ENCODE measurements at regions not wholly inside any gene's neighbourhood (a gene's known extent, or its start where the extent isn't known, plus 50 kb on each side); places are given as distances from the start of the nearest gene placed in this dataset.

DNA sequence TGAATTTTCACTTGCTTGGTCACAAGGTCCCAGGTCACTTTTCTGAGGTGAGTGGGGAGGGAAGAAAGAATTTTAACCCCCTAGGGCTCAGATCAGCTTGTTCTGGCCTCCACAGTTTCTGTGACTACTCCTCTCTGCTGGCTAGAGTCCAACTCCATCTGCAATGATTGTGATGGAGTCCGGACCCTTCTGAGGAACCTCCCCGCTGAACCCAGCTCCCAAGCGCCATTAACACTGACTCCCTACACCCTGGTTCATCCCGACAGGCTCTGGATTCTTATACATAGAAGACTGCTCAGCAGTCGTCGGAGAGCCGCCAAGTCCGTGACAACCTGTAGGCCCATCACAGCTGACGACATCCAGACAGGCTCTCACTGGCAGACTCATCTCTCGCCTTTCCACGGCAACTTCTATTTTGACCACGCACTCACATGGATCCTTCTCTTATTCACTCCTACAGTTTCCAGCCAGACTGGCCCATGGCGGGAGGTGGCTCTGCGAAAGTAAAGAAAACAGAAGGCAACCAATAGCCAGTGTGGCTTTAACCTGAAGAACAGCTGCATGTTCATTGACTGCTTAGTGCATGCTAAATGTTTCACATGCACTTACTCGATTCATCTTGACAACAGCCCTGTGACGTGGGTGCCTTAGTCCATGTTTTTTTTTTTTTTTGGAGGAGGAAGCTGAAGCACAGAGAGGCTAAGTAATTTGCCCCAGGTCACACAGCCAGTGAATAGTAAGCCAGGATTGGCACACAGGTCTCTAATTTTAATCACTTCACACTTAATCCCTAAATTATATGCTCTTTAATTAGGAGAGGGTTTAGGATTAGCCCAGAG lies 68.0 kb upstream of the PRDM11 start:
- H3K27ac ChIP-seq (ENCODE audit: low read length), result no peak overlapping the region
- DNase-seq, result peak; percentile 32
- whole genome bisulfite sequencing (ENCODE audit: insufficient coverage), result 46% methylated on average over 14 of the region's 16 CpGs
- H3K4me1 ChIP-seq (ENCODE audit: control insufficient read depth, insufficient read depth, low read length), result peaks cover 32% of the 10 kb centered on the region
- no peak overlapping the region for H3K4me3 ChIP-seq (ENCODE audit: low read length)
- H3K27me3 ChIP-seq (ENCODE audit: control insufficient read depth, insufficient read depth, low read length), result peaks cover 13% of the 10 kb centered on the region
- H3K9me3 ChIP-seq (replicated peaks; ENCODE audit: control insufficient read depth, low read depth, low read length), result no peaks in the 10 kb centered on the region
- no peaks in the 10 kb centered on the region for H3K36me3 ChIP-seq (ENCODE audit: control insufficient read depth, insufficient read depth, low read length)

GRCh38 chr11:45079075-45079444 lies 67.4 kb upstream of the PRDM11 start:
- peaks cover 13% of the 10 kb centered on the region for H3K27me3 ChIP-seq (ENCODE audit: control insufficient read depth, insufficient read depth, low read length)
- H3K4me3 ChIP-seq (ENCODE audit: low read length), result no peak overlapping the region
- 0% methylated on average over 1 of the region's 4 CpGs for WGBS (ENCODE audit: insufficient coverage)
- peaks cover 26% of the 10 kb centered on the region for H3K4me1 ChIP-seq (ENCODE audit: control insufficient read depth, insufficient read depth, low read length)
- no peak overlapping the region for H3K27ac ChIP-seq (ENCODE audit: low read length)
- H3K9me3 ChIP-seq (replicated peaks; ENCODE audit: control insufficient read depth, low read depth, low read length), result no peaks in the 10 kb centered on the region
- DNase-seq, result peak; percentile 51
- no peaks in the 10 kb centered on the region for H3K36me3 ChIP-seq (ENCODE audit: control insufficient read depth, insufficient read depth, low read length)

DNA sequence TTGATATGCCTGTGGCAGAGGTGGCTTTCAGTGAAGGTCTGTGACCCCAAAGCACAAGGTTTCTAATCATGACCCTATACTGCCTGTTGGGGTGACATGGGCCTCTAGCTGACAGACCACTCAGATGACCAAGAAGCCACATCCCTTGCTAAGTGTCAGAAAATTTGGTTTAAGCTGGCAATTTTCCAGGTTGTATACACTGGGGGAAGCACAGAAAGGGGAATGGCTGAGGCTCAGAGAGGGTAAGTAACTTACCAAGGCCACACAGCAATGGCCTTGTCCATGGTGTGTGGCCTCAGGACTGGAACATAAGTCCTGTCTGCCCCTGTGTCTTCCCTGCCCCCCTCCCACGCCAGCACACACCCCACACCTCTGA lies 66.9 kb upstream of the PRDM11 start:
- no peaks in the 10 kb centered on the region for H3K9me3 ChIP-seq (replicated peaks; ENCODE audit: control insufficient read depth, low read depth, low read length)
- H3K27me3 ChIP-seq (ENCODE audit: control insufficient read depth, insufficient read depth, low read length), result peaks cover 13% of the 10 kb centered on the region
- no peak overlapping the region for H3K27ac ChIP-seq (ENCODE audit: low read length)
- no peak overlapping the region for H3K4me3 ChIP-seq (ENCODE audit: low read length)
- DNase-seq, result no peak
- H3K36me3 ChIP-seq (ENCODE audit: control insufficient read depth, insufficient read depth, low read length), result no peaks in the 10 kb centered on the region
- WGBS (ENCODE audit: insufficient coverage), result no CpG with 5 or more reads among the region's 1 CpG
- peaks cover 23% of the 10 kb centered on the region for H3K4me1 ChIP-seq (ENCODE audit: control insufficient read depth, insufficient read depth, low read length)

GRCh38 chr11:45079943-45080719 lies 66.3 kb upstream of the PRDM11 start:
- DNase-seq, result peak; percentile 71
- H3K4me1 ChIP-seq (ENCODE audit: control insufficient read depth, insufficient read depth, low read length), result peaks cover 23% of the 10 kb centered on the region
- H3K9me3 ChIP-seq (replicated peaks; ENCODE audit: control insufficient read depth, low read depth, low read length), result no peaks in the 10 kb centered on the region
- 41% methylated on average over 8 of the region's 16 CpGs for WGBS (ENCODE audit: insufficient coverage)
- no peak overlapping the region for H3K4me3 ChIP-seq (ENCODE audit: low read length)
- H3K27me3 ChIP-seq (ENCODE audit: control insufficient read depth, insufficient read depth, low read length), result peaks cover 13% of the 10 kb centered on the region
- no peaks in the 10 kb centered on the region for H3K36me3 ChIP-seq (ENCODE audit: control insufficient read depth, insufficient read depth, low read length)
- no peak overlapping the region for H3K27ac ChIP-seq (ENCODE audit: low read length)

- WGBS (ENCODE audit: insufficient coverage), result 42% methylated on average over 4 of the region's 10 CpGs
- no peaks in the 10 kb centered on the region for H3K9me3 ChIP-seq (replicated peaks; ENCODE audit: control insufficient read depth, low read depth, low read length)
- no peak for DNase-seq
- H3K27ac ChIP-seq (ENCODE audit: low read length), result no peak overlapping the region
- H3K27me3 ChIP-seq (ENCODE audit: control insufficient read depth, insufficient read depth, low read length), result peaks cover 15% of the 10 kb centered on the region
- peaks cover 32% of the 10 kb centered on the region for H3K4me1 ChIP-seq (ENCODE audit: control insufficient read depth, insufficient read depth, low read length)
- H3K36me3 ChIP-seq (ENCODE audit: control insufficient read depth, insufficient read depth, low read length), result no peaks in the 10 kb centered on the region
- H3K4me3 ChIP-seq (ENCODE audit: low read length), result no peak overlapping the region
Measured at GRCh38 chr11:45082744-45083543, 63.5 kb upstream of the PRDM11 start.

- 13% methylated on average over 2 of the region's 3 CpGs for WGBS (ENCODE audit: insufficient coverage)
- Histone ChIP-seq H3K27ac (ENCODE audit: low read length) (no peak overlapping the region), H3K36me3 (ENCODE audit: control insufficient read depth, insufficient read depth, low read length) (no peaks in the 10 kb centered on the region), H3K9me3 (replicated peaks; ENCODE audit: control insufficient read depth, low read depth, low read length) (no peaks in the 10 kb centered on the region), H3K4me3 (ENCODE audit: low read length) (no peak overlapping the region), H3K27me3 (ENCODE audit: control insufficient read depth, insufficient read depth, low read length) (peaks cover 13% of the 10 kb centered on the region), H3K4me1 (ENCODE audit: control insufficient read depth, insufficient read depth, low read length) (peaks cover 39% of the 10 kb centered on the region)
- DNase-seq, result no peak
Measured at GRCh38 chr11:45083544-45084087, 62.8 kb upstream of the PRDM11 start.

DNA sequence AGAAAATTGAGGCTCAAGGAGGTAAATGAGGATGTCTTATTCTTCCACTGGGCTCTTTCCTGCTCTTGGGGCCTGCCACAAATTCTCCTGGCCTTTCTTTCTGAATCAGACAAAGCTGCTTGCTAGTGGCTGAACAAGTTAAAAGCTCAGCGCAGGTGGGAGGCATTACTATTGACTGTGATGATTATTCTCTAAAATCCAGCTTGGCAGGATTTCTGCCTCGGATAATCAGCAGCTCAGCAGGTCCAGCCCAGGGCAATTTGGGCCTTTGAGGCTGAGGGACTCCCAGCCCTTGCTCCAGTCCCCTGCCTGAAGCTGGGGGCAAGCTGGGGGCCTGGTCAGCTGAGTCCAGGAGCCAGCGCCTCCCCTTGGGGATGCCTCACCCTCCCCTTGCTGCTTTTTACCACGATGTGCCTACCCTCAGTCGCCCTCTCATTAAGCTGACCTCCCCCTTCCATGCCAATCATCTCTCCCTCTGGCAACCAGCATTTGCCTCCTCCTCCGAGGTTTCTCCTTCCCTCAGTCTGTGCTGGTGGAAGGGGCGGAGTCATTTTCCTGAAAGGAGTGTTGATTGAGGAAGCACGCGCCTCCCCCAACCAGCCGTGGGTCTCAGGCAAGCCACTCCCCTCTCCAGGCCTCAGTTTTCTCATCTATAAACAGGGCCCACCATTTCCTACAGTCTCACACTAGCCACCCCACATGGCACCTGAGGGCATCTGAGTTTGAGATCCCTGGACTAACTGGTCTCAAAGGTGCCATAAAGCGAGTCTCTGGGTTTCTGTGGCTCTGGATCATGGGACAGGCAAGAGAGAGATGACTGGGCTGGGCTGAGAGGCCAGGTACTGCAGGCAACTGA lies 60.6 kb upstream of the PRDM11 start:
- H3K4me1 ChIP-seq (ENCODE audit: control insufficient read depth, insufficient read depth, low read length), result peaks cover 31% of the 10 kb centered on the region
- 63% methylated on average over 5 of the region's 11 CpGs for WGBS (ENCODE audit: insufficient coverage)
- DNase-seq, result no peak

DNA sequence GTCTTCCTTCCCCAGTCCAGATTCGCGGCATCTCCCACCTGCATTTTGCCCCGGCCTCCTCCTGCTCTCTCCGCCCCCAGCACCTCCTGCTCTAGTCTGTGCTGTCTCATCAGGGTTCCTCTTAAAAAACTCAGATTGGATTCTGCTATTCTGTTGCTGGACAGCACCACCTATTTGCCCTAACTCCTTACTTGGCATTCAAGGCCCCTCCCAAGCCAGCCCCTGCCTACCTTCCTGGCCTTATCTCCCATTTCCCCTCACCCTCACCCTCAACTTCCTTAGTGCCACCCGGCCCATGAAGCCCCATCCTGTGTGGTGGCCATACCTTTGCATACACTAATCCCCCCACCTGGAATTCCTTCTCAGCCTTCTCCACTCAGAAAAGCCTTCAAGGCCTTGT lies 59.9 kb upstream of the PRDM11 start:
- peaks cover 9% of the 10 kb centered on the region for H3K27me3 ChIP-seq (ENCODE audit: control insufficient read depth, insufficient read depth, low read length)
- no peaks in the 10 kb centered on the region for H3K36me3 ChIP-seq (ENCODE audit: control insufficient read depth, insufficient read depth, low read length)
- no peak for DNase-seq
- H3K4me3 ChIP-seq (ENCODE audit: low read length), result no peak overlapping the region
- no peak overlapping the region for H3K27ac ChIP-seq (ENCODE audit: low read length)
- H3K9me3 ChIP-seq (replicated peaks; ENCODE audit: control insufficient read depth, low read depth, low read length), result no peaks in the 10 kb centered on the region
- WGBS (ENCODE audit: insufficient coverage), result 78% methylated on average over 5 of the region's 5 CpGs
- peaks cover 31% of the 10 kb centered on the region for H3K4me1 ChIP-seq (ENCODE audit: control insufficient read depth, insufficient read depth, low read length)

More for the DNA sequence above, 60.6 kb upstream of the PRDM11 start:
- Histone ChIP-seq H3K27me3 (ENCODE audit: control insufficient read depth, insufficient read depth, low read length) (peaks cover 13% of the 10 kb centered on the region), H3K36me3 (ENCODE audit: control insufficient read depth, insufficient read depth, low read length) (no peaks in the 10 kb centered on the region), H3K4me3 (ENCODE audit: low read length) (no peak overlapping the region), H3K9me3 (replicated peaks; ENCODE audit: control insufficient read depth, low read depth, low read length) (no peaks in the 10 kb centered on the region), H3K27ac (ENCODE audit: low read length) (no peak overlapping the region)

DNA sequence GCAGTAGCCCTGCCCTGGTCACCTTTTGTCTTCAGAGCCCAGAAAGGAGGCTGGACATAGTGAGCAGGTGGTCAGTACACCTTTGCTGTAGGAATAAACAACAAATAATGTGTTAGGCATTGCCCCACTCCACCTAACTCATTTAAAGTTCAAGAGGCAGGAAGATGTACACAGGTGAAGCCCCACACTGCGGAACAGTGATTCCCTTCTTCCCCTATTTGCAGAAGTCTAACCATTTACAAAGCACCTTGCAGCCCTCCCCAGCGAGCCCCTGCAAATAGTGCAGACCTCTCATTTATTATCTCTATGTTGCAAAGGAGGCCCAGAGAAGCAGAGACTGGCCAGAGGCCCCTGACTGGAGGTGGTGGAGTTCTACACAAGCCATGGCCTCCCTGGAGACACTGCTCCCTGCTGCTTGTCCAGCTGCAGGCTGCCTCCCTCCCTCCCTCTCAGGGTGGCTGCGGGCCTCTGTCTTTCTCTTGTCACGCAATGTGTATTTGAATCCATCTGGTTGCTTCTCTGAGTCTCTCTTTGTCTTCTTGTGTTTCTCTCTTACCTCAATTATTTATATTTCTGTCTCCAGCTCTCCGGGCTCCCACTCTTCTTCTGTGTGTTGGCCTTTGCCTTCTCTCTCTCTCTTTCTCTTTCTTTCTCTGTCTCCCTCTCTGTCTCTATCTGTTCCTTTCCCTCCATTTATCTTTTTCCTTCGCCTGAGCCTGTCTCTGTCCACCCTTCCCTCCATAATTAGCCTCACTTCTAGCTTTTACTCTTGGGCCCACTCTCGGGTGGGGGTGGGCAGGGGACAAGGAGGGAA lies 59.1 kb upstream of the PRDM11 start:
- WGBS (ENCODE audit: insufficient coverage), result 25% methylated on average over 3 of the region's 7 CpGs
- Histone ChIP-seq H3K27me3 (ENCODE audit: control insufficient read depth, insufficient read depth, low read length) (peaks cover 7% of the 10 kb centered on the region), H3K27ac (ENCODE audit: low read length) (peak overlapping the region; percentile 35), H3K9me3 (replicated peaks; ENCODE audit: control insufficient read depth, low read depth, low read length) (no peaks in the 10 kb centered on the region), H3K36me3 (ENCODE audit: control insufficient read depth, insufficient read depth, low read length) (no peaks in the 10 kb centered on the region), H3K4me3 (ENCODE audit: low read length) (no peak overlapping the region), H3K4me1 (ENCODE audit: control insufficient read depth, insufficient read depth, low read length) (peaks cover 39% of the 10 kb centered on the region)
- peak; percentile 65 for DNase-seq
